Endothelial cell of umbilical vein (primary cell): ENCODE measurements at regions not wholly inside any gene's neighbourhood (a gene's known extent, or its start where the extent isn't known, plus 50 kb on each side); places are given as distances from the start of the nearest gene placed in this dataset.

Experiments
- BruUV-seq: library from RNA; stranded (reverse); fragments of 400-500 nt; replicated peaks from 2 replicates; lab custom pipeline; 2021; lab: Mats Ljungman, UMichigan
- CTCF ChIA-PET: fragments of 300-600, 350-600 bp; sonication (Branson Sonifier 250); formaldehyde crosslinking; loops from one replicate; lab custom pipeline; 2021; ENCODE audit warnings: antibody characterized with exemption, inconsistent platforms; lab: Charles Lee
- POLR2A ChIA-PET: fragments of 300-600, 350-600 bp; sonication (Branson Sonifier 250); formaldehyde crosslinking; loops from one replicate; lab custom pipeline; 2021; ENCODE audit warnings: antibody characterized with exemption, inconsistent platforms; lab: Charles Lee
- DNase-seq: peaks from one replicate; pipeline ENCODE4 v3.0.0-alpha.2; 2011; ENCODE audit warnings: low read depth, low spot score
- FAIRE-seq: peaks from 2 replicates; lab custom pipeline; 2011; peaks lifted over from hg19 to GRCh38; lab: Jason Lieb, UNC
- H2AFZ ChIP-seq: 2 replicates; pipeline ENCODE4 v1.6.0; 2012; ENCODE audit warnings: low read depth, low read length, control low read depth, inconsistent platforms
- H3K27ac ChIP-seq: 2 replicates; pipeline ENCODE4 v1.5.1; 2011; ENCODE audit warnings: low read depth, mild to moderate bottlenecking, control low read depth, low read length, moderate library complexity; ENCODE audit not compliant: insufficient read depth
- H3K27me3 ChIP-seq, 2 experiments: 2 replicates each; pipeline versions ENCODE4 v1.6.0 to v1.6.1; 2011; ENCODE audit warnings: low read length in 2 of 2, mixed read lengths in 1 of 2; ENCODE audit not compliant: control insufficient read depth in 2 of 2, insufficient read depth in 2 of 2
- H3K36me3 ChIP-seq, 2 experiments: 2 replicates in 1 of 2; 3 replicates in 1 of 2; pipeline ENCODE4 v1.5.1; 2011; ENCODE audit warnings: low read length in 2 of 2, mild to moderate bottlenecking in 1 of 2, moderate library complexity in 1 of 2; ENCODE audit not compliant: control insufficient read depth in 2 of 2, insufficient read depth in 2 of 2; ENCODE audit errors: extremely low read depth in 1 of 2
- H3K4me1 ChIP-seq: 3 replicates; pipeline ENCODE4 v1.5.1; 2011; ENCODE audit warnings: mild to moderate bottlenecking, low read length; ENCODE audit not compliant: control insufficient read depth, insufficient read depth; ENCODE audit errors: extremely low read depth
- H3K4me2 ChIP-seq: 2 replicates; pipeline ENCODE4 v1.6.1; 2011; ENCODE audit warnings: low read length, control low read depth, mixed read lengths; ENCODE audit not compliant: insufficient read depth
- H3K4me3 ChIP-seq, 3 experiments: fragments of 200-600 bp in 1 of 3; sonication (generic), shearing (Covaris generic) in 1 of 3; replicated peaks in 1 of 3; 2 replicates each; pipeline ENCODE4 v1.5.1; 2011 to 2016; ENCODE audit warnings: control low read depth in 3 of 3, low read length in 3 of 3, mild to moderate bottlenecking in 2 of 3, inconsistent platforms in 1 of 3, low read depth in 1 of 3, moderate library complexity in 1 of 3; ENCODE audit not compliant: insufficient read depth in 1 of 3
- H3K79me2 ChIP-seq: 2 replicates; pipeline ENCODE4 v1.6.0; 2012; ENCODE audit warnings: low read length, inconsistent platforms; ENCODE audit not compliant: control insufficient read depth, insufficient read depth
- H3K9ac ChIP-seq: replicated peaks from 2 replicates; pipeline ENCODE3; 2011; ENCODE audit warnings: low read length, control low read depth; ENCODE audit not compliant: insufficient read depth; ENCODE audit errors: extremely low read depth
- H3K9me1 ChIP-seq: replicated peaks from 3 replicates; pipeline ENCODE4 v1.6.0; 2011; ENCODE audit warnings: mild to moderate bottlenecking, low read length; ENCODE audit not compliant: control insufficient read depth, insufficient read depth; ENCODE audit errors: extremely low read depth
- H3K9me3 ChIP-seq: replicated peaks from 2 replicates; pipeline ENCODE4 v1.5.1; 2012; ENCODE audit warnings: low read length, inconsistent platforms; ENCODE audit not compliant: control insufficient read depth, insufficient read depth
- H4K20me1 ChIP-seq: replicated peaks from 2 replicates; pipeline ENCODE3; 2011; ENCODE audit warnings: mild to moderate bottlenecking, low read length; ENCODE audit not compliant: control insufficient read depth, insufficient read depth; ENCODE audit errors: extremely low read depth
- CTCF ChIP-seq, 2 donors: IDR thresholded peaks; 1 replicate in 1 of 2; 2 replicates in 1 of 2; pipeline ENCODE4 v1.5.1; 2011; ENCODE audit warnings: low read length in 2 of 2, mild to moderate bottlenecking in 2 of 2, moderate library complexity in 2 of 2, control low read depth in 1 of 2, inconsistent platforms in 1 of 2, low read depth in 1 of 2; ENCODE audit not compliant: insufficient read depth in 1 of 2; ENCODE audit errors: extremely low read depth in 1 of 2
- EZH2 ChIP-seq: IDR thresholded peaks from 2 replicates; pipeline ENCODE4 v1.6.1; 2012; ENCODE audit warnings: borderline replicate concordance, low read depth, mild to moderate bottlenecking, moderate library complexity, low read length, inconsistent platforms; ENCODE audit not compliant: severe bottlenecking
- FOS ChIP-seq: IDR thresholded peaks from 2 replicates; pipeline ENCODE4 v1.6.1; 2011; ENCODE audit warnings: mild to moderate bottlenecking, low read length, moderate library complexity, borderline replicate concordance; ENCODE audit not compliant: insufficient read depth
- GATA2 ChIP-seq: IDR thresholded peaks from 2 replicates; pipeline ENCODE4 v1.7.0; 2011; ENCODE audit warnings: low read depth, mild to moderate bottlenecking, moderate library complexity, mixed read lengths, low read length; ENCODE audit not compliant: insufficient read length, insufficient read depth
- JUN ChIP-seq: IDR thresholded peaks from 2 replicates; pipeline ENCODE4 v1.6.1; 2011; ENCODE audit warnings: borderline replicate concordance, low read depth; ENCODE audit not compliant: insufficient read length, insufficient read depth
- MYC ChIP-seq: IDR thresholded peaks from one replicate; pipeline ENCODE4 v1.6.1; 2011; ENCODE audit warnings: mild to moderate bottlenecking, low read depth, low read length
- POLR2A ChIP-seq: IDR thresholded peaks from 2 replicates; pipeline ENCODE4 v1.6.1; 2012; ENCODE audit warnings: low read depth, mild to moderate bottlenecking, control low read depth, low read length
- POLR2AphosphoS5 ChIP-seq: IDR thresholded peaks from 2 replicates; pipeline ENCODE4 v1.6.1; 2012; ENCODE audit warnings: low read depth, mild to moderate bottlenecking, control low read depth, low read length, moderate library complexity; ENCODE audit not compliant: insufficient read depth
- dilution Hi-C: fragments of 300-500 bp; cut with MboI; formaldehyde crosslinking; loops from one replicate; pipeline ENCODE4 v1.15.0; 2019; ENCODE audit warnings: low sequenced_read_pairs; ENCODE audit not compliant: extremely low pct_ligation_motif_present
- intact Hi-C: fragments of 100-400 bp; cut with micrococcal nuclease; formaldehyde crosslinking; loops from one replicate; pipeline ENCODE4 v1.10.0; 2022
- TF ChIP-seq, protein P1 (sequence below): IDR thresholded peaks from 2 replicates; pipeline ENCODE4 v1.6.1; 2011; ENCODE audit not compliant: insufficient read depth, insufficient read length

- FAIRE-seq (no peak), DNase-seq (no peak)
- no peaks in the 10 kb centered on the region for H3K9me3 ChIP-seq
- no peaks in the 10 kb centered on the region for H3K27me3 ChIP-seq
- no peak overlapping the region for H3K4me2 ChIP-seq
- H3K4me1 ChIP-seq = no peaks in the 10 kb centered on the region
- no peaks in the 10 kb centered on the region for H4K20me1 ChIP-seq
- no TSS peak for BruUV-seq
- dilution Hi-C loops (no loop called here), intact Hi-C loops (no loop called here)
- H3K27ac ChIP-seq = no peak overlapping the region
- no peak overlapping the region for H3K9ac ChIP-seq
- ChIA-PET POLR2A (no interaction called here), CTCF (no interaction called here)
- H3K9me1 ChIP-seq = no peaks in the 10 kb centered on the region
- TF ChIP-seq POLR2A = no peak
- no peak for TF ChIP-seq MYC
- TF ChIP-seq POLR2AphosphoS5 = no peak
- TF ChIP-seq GATA2 = no peak
- TF ChIP-seq, protein P1, sequence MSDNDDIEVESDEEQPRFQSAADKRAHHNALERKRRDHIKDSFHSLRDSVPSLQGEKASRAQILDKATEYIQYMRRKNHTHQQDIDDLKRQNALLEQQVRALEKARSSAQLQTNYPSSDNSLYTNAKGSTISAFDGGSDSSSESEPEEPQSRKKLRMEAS = no peak
- no peak for TF ChIP-seq EZH2
- TF ChIP-seq CTCF (IDR thresholded peaks at IDR 0.05; ENCODE audit: extremely low read depth in 1 of 2, insufficient read depth in 1 of 2, low read depth in 1 of 2, low read length in 2 of 2) = no peak
- TF ChIP-seq FOS = no peak
- TF ChIP-seq JUN = no peak
- no peaks in the 10 kb centered on the region for H3K36me3 ChIP-seq
- no peak overlapping the region for H2AFZ ChIP-seq
- H3K79me2 ChIP-seq = no peaks in the 10 kb centered on the region
- no peak overlapping the region for H3K4me3 ChIP-seq
These were observed 386.7 kb downstream of the TECRL start for GRCh38 chr4:64022560-64022959.
